DND-41 (cell line): ENCODE measurements at regions not wholly inside any gene's neighbourhood (a gene's known extent, or its start where the extent isn't known, plus 50 kb on each side); places are given as distances from the start of the nearest gene placed in this dataset.

Experiments used
- EZH2 ChIP-seq: IDR thresholded peaks from 3 replicates; pipeline ENCODE4 v1.6.1; 2012; ENCODE audit warnings: borderline replicate concordance, low read depth, mild to moderate bottlenecking, moderate library complexity, low read length, inconsistent platforms; ENCODE audit not compliant: severe bottlenecking
- TF ChIP-seq, protein P1 (sequence below): IDR thresholded peaks from 2 replicates; pipeline ENCODE4 v1.5.1; 2012; ENCODE audit warnings: borderline replicate concordance, low read length, moderate library complexity, mild to moderate bottlenecking; ENCODE audit not compliant: poor library complexity, severe bottlenecking; ENCODE audit errors: extremely low read depth

DNA sequence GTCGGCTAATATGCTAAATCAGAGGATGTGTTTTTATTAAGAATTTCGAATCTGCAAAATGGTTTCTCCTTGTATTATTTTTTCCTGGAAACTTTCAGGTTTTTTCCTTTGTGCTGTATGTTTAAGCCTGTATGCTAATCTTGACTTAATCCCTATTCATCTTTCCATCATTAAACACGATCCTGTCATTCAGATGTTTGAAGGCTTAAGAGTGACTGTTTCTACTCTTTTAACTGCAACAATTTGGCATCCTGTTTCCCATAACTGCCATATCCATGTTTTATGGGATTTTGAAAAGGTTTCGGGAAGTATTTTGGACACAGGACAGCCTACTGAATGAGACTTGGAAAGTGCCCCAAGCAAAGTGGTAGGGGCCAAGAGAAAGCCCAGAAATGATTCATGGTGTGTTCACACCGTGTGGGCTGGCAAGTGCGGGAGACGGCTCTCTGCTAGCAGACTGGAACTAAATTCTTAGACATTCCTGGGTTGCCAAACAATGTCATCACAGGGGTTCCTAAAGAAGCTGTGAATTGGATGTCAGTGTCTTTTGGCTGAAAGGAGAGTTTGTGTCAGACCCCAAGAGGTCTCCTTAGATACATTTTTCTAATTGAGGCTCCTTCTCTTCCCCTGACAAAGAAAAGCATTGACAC is 125.4 kb upstream of the ADAMTS16 start:
- TF ChIP-seq, protein P1, sequence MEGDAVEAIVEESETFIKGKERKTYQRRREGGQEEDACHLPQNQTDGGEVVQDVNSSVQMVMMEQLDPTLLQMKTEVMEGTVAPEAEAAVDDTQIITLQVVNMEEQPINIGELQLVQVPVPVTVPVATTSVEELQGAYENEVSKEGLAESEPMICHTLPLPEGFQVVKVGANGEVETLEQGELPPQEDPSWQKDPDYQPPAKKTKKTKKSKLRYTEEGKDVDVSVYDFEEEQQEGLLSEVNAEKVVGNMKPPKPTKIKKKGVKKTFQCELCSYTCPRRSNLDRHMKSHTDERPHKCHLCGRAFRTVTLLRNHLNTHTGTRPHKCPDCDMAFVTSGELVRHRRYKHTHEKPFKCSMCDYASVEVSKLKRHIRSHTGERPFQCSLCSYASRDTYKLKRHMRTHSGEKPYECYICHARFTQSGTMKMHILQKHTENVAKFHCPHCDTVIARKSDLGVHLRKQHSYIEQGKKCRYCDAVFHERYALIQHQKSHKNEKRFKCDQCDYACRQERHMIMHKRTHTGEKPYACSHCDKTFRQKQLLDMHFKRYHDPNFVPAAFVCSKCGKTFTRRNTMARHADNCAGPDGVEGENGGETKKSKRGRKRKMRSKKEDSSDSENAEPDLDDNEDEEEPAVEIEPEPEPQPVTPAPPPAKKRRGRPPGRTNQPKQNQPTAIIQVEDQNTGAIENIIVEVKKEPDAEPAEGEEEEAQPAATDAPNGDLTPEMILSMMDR = no peak
- no peak for TF ChIP-seq EZH2
